ENCODE measurements at regions not wholly inside any gene's neighbourhood (a gene's known extent, or its start where the extent isn't known, plus 50 kb on each side); places are given as distances from the start of the nearest gene placed in this dataset.

GRCh38 chr17:72409405-72410002 lies 288.7 kb downstream of the SOX9 start:
- Histone ChIP-seq H3K4me3 (ENCODE audit: low read depth, low read length) (no peak overlapping the region), H3K27me3 (replicated peaks; ENCODE audit: control insufficient read depth, insufficient read depth, low read length) (no peaks in the 10 kb centered on the region), H3K9me3 (0 out of 2 replicates have a peak, but pooled peaks cover 3% of the 10 kb centered on the region), H3K36me3 (ENCODE audit: control insufficient read depth, insufficient read depth, low read length) (0 out of 2 replicates have a peak, but pooled peaks cover 3% of the 10 kb centered on the region), H3K4me1 (peaks cover 87% of the 10 kb centered on the region)
- CTCF ChIA-PET, result interaction anchor here (1.1 kb wide), 1 partner anchor 318 kb away, joined by 9 read pairs; no protein-coding TSS in a partner anchor
- intact Hi-C loops (cut with micrococcal nuclease; ENCODE audit: unreplicated experiment), result loop anchor here (5.0 kb wide), 1 partner anchor 287 kb away; the partner anchor contains the start of gene SOX9
- no peak for TF ChIP-seq CTCF (IDR thresholded peaks at IDR 0.05; ENCODE audit: insufficient read depth in 1 of 2, low read depth in 1 of 2, low read length in 1 of 2, severe bottlenecking in 1 of 2, unreplicated experiment in 1 of 2)
- no peak for DNase-seq
- H3K4me3 Mint-ChIP-seq (ENCODE audit: unreplicated experiment), result no peak overlapping the region
- peaks cover 12% of the 10 kb centered on the region for H3K9me3 Mint-ChIP-seq (ENCODE audit: unreplicated experiment)
- BruUV-seq (replicated peaks), result no TSS peak
- H3K4me1 Mint-ChIP-seq (ENCODE audit: low read depth, unreplicated experiment), result peaks cover 59% of the 10 kb centered on the region
- peak overlapping the region; percentile 46 for H3K27ac Mint-ChIP-seq (ENCODE audit: unreplicated experiment)
- H3K27me3 Mint-ChIP-seq (ENCODE audit: insufficient read depth, unreplicated experiment), result no peaks in the 10 kb centered on the region
- POLR2A ChIA-PET, result no interaction called here
- H3K36me3 Mint-ChIP-seq (ENCODE audit: insufficient read depth, unreplicated experiment), result peaks cover 52% of the 10 kb centered on the region

GRCh38 chr17:72411124-72411563 lies 290.3 kb downstream of the SOX9 start:
- H3K27me3 Mint-ChIP-seq (ENCODE audit: insufficient read depth, unreplicated experiment), result no peaks in the 10 kb centered on the region
- peak overlapping the region; percentile 77 for H3K27ac Mint-ChIP-seq (ENCODE audit: unreplicated experiment)
- ChIA-PET CTCF (no interaction called here), POLR2A (no interaction called here)
- peaks cover 57% of the 10 kb centered on the region for H3K36me3 Mint-ChIP-seq (ENCODE audit: insufficient read depth, unreplicated experiment)
- H3K9me3 Mint-ChIP-seq (ENCODE audit: unreplicated experiment), result peaks cover 10% of the 10 kb centered on the region
- DNase-seq, result no peak
- Histone ChIP-seq H3K27me3 (replicated peaks; ENCODE audit: control insufficient read depth, insufficient read depth, low read length) (no peaks in the 10 kb centered on the region), H3K36me3 (ENCODE audit: control insufficient read depth, insufficient read depth, low read length) (peaks cover 3% of the 10 kb centered on the region; the same call in 1 of the 2 replicates), H3K4me3 (ENCODE audit: low read depth, low read length) (no peak overlapping the region), H3K4me1 (peaks cover 79% of the 10 kb centered on the region), H3K9me3 (0 out of 2 replicates have a peak, but pooled peaks cover 3% of the 10 kb centered on the region)
- no TSS peak for BruUV-seq (replicated peaks)
- peaks cover 50% of the 10 kb centered on the region for H3K4me1 Mint-ChIP-seq (ENCODE audit: low read depth, unreplicated experiment)
- H3K4me3 Mint-ChIP-seq (ENCODE audit: unreplicated experiment), result no peak overlapping the region
- intact Hi-C loops (cut with micrococcal nuclease; ENCODE audit: unreplicated experiment), result loop anchor here (5.0 kb wide), 1 partner anchor 289 kb away; the partner anchor contains the start of gene SOX9
- TF ChIP-seq CTCF (IDR thresholded peaks at IDR 0.05; ENCODE audit: insufficient read depth in 1 of 2, low read depth in 1 of 2, low read length in 1 of 2, severe bottlenecking in 1 of 2, unreplicated experiment in 1 of 2), result no peak

GRCh38 chr17:72412650-72413076 lies 291.8 kb downstream of the SOX9 start:
- Mint-ChIP-seq H3K4me1 (ENCODE audit: low read depth, unreplicated experiment) (peaks cover 38% of the 10 kb centered on the region), H3K36me3 (ENCODE audit: insufficient read depth, unreplicated experiment) (peaks cover 58% of the 10 kb centered on the region), H3K27me3 (ENCODE audit: insufficient read depth, unreplicated experiment) (no peaks in the 10 kb centered on the region), H3K4me3 (ENCODE audit: unreplicated experiment) (peak overlapping the region; percentile 47), H3K9me3 (ENCODE audit: unreplicated experiment) (peaks cover 13% of the 10 kb centered on the region), H3K27ac (ENCODE audit: unreplicated experiment) (peak overlapping the region; percentile 77)
- ChIA-PET CTCF (interaction anchor here (0.8 kb wide), 1 partner anchor 13 kb away, joined by 3 read pairs; no protein-coding TSS in a partner anchor), POLR2A (interaction anchor here (1.3 kb wide), 1 partner anchor 292 kb away, joined by 5 read pairs; the partner anchor contains the start of gene SOX9)
- Histone ChIP-seq H3K9me3 (peaks cover 9% of the 10 kb centered on the region; the same call in 1 of the 2 replicates), H3K4me1 (peaks cover 64% of the 10 kb centered on the region), H3K4me3 (ENCODE audit: low read depth, low read length) (no peak overlapping the region), H3K27me3 (replicated peaks; ENCODE audit: control insufficient read depth, insufficient read depth, low read length) (no peaks in the 10 kb centered on the region), H3K36me3 (ENCODE audit: control insufficient read depth, insufficient read depth, low read length) (peaks cover 4% of the 10 kb centered on the region; the same call in 1 of the 2 replicates)
- no peak for TF ChIP-seq CTCF (IDR thresholded peaks at IDR 0.05; ENCODE audit: insufficient read depth in 1 of 2, low read depth in 1 of 2, low read length in 1 of 2, severe bottlenecking in 1 of 2, unreplicated experiment in 1 of 2)
- intact Hi-C loops (cut with micrococcal nuclease; ENCODE audit: unreplicated experiment), result loop anchor here (1.0 to 5.0 kb wide), 7 partner anchors 8 to 290 kb away; partner anchors contain the start of gene SOX9
- DNase-seq, result peak; percentile 58 to 59
- BruUV-seq (replicated peaks), result TSS peak; percentile 44

All from Caco-2 (cell line).